K562 (cell line): ENCODE measurements at regions not wholly inside any gene's neighbourhood (a gene's known extent, or its start where the extent isn't known, plus 50 kb on each side); places are given as distances from the start of the nearest gene placed in this dataset.

ENCODE experiments used
- ATAC-seq: fragments of 200-7000 bp; cut with Tn5 transposase; 3 replicates; pipeline ENCODE4 v1.9.1; 2020; ENCODE audit warnings: moderate library complexity
- BruUV-seq: library from RNA; stranded (reverse); fragments of 400-500 nt; replicated peaks from 2 replicates; lab custom pipeline; 2021; lab: Mats Ljungman, UMichigan
- CTCF ChIA-PET: fragments of 300-600 bp; formaldehyde crosslinking; extraction: SDS; loops from one replicate; lab custom pipeline; 2021; ENCODE audit warnings: low intra/inter-chr PET ratio; lab: Yijun Ruan, JAX
- POLR2A ChIA-PET: fragments of 300-600, 350-650 bp; sonication (Branson Sonifier 250); formaldehyde crosslinking; extraction: SDS; loops from one replicate; lab custom pipeline; 2021; ENCODE audit warnings: antibody characterized with exemption, inconsistent platforms; lab: Yijun Ruan, JAX
- DNase-seq, 4 experiments: peaks; one replicate each; pipeline versions ENCODE4 v3.0.0 to v3.0.0-alpha.2; 2011 to 2018; ENCODE audit warnings: low spot score in 3 of 4, mixed read lengths in 3 of 4; ENCODE audit errors: extremely low read depth in 1 of 4
- FAIRE-seq: peaks from 2 replicates; lab custom pipeline; 2011; peaks lifted over from hg19 to GRCh38; lab: Jason Lieb, UNC
- H2AFZ ChIP-seq: 2 replicates; pipeline ENCODE4 v1.6.0; 2011; ENCODE audit warnings: low read depth, low read length, control low read depth, inconsistent platforms
- H3K27ac ChIP-seq: fragments of 200-600 bp; 3 replicates; pipeline ENCODE4 v1.8.0; 2011; ENCODE audit warnings: low read depth, mild to moderate bottlenecking, control low read depth, inconsistent platforms, low read length, moderate library complexity, mixed read lengths; ENCODE audit errors: extremely low read depth
- H3K27me3 ChIP-seq, 2 experiments: fragments of 300-600 bp in 1 of 2; 2 replicates in 1 of 2; 3 replicates in 1 of 2; pipeline versions ENCODE4 v1.6.0 to v1.8.0; 2011; ENCODE audit warnings: inconsistent platforms in 2 of 2, low read length in 2 of 2, mild to moderate bottlenecking in 1 of 2, mixed read lengths in 1 of 2, moderate library complexity in 1 of 2; ENCODE audit not compliant: control insufficient read depth in 2 of 2, insufficient read depth in 2 of 2
- H3K36me3 ChIP-seq: fragments of 300-600 bp; 3 replicates; pipeline ENCODE4 v1.8.0; 2011; ENCODE audit warnings: mild to moderate bottlenecking, low read length, inconsistent platforms; ENCODE audit not compliant: control insufficient read depth, insufficient read depth
- H3K4me1 ChIP-seq, 2 experiments: fragments of 200-600 bp in 1 of 2; replicated peaks in 1 of 2; 2 replicates in 1 of 2; 3 replicates in 1 of 2; pipeline versions ENCODE4 v1.5.1 to v1.8.0; 2011; ENCODE audit warnings: inconsistent platforms in 2 of 2, low read length in 2 of 2, mild to moderate bottlenecking in 1 of 2, mixed read lengths in 1 of 2, moderate library complexity in 1 of 2; ENCODE audit not compliant: control insufficient read depth in 2 of 2, insufficient read depth in 2 of 2
- H3K4me2 ChIP-seq: 2 replicates; pipeline ENCODE4 v1.6.1; 2011; ENCODE audit warnings: low read length, control low read depth, inconsistent platforms, mixed read lengths; ENCODE audit not compliant: insufficient read depth
- H3K4me3 ChIP-seq: fragments of 200-600 bp; sonication (generic), shearing (Covaris generic); 2 replicates; pipeline ENCODE4 v1.5.1; 2016; ENCODE audit warnings: control low read depth, inconsistent platforms
- H3K79me2 ChIP-seq: fragments of 200-600 bp; 3 replicates; pipeline ENCODE4 v1.8.0; 2011; ENCODE audit warnings: low read length, inconsistent platforms; ENCODE audit not compliant: control insufficient read depth, insufficient read depth
- H3K9ac ChIP-seq, 2 experiments: 2 replicates each; pipeline versions ENCODE4 v1.6.0 to v1.6.1; 2011; ENCODE audit warnings: low read depth in 2 of 2, low read length in 2 of 2, control low read depth in 1 of 2, inconsistent platforms in 1 of 2, mild to moderate bottlenecking in 1 of 2, mixed read lengths in 1 of 2; ENCODE audit not compliant: insufficient read depth in 1 of 2
- H3K9me1 ChIP-seq: one replicate; pipeline ENCODE4 v1.6.0; 2011; ENCODE audit warnings: inconsistent platforms, mild to moderate bottlenecking, low read length, moderate library complexity; ENCODE audit not compliant: control insufficient read depth, insufficient read depth
- H3K9me3 ChIP-seq: replicated peaks from 2 replicates; pipeline ENCODE4 v1.5.1; 2011; ENCODE audit warnings: low read depth, low read length, inconsistent platforms; ENCODE audit not compliant: control insufficient read depth, insufficient read depth
- H4K20me1 ChIP-seq: replicated peaks from 2 replicates; pipeline ENCODE4 v1.6.1; 2011; ENCODE audit warnings: low read length, inconsistent platforms, mixed read lengths; ENCODE audit not compliant: control insufficient read depth, insufficient read depth
- AFF4 ChIP-seq: sonication (generic); formaldehyde crosslinking; IDR thresholded peaks from 2 replicates; pipeline ENCODE4 v1.8.0; 2023; ENCODE audit warnings: mild to moderate bottlenecking, missing genetic modification reagents
- CC2D1A ChIP-seq: fragments of 450-650 bp; IDR thresholded peaks from 2 replicates; pipeline ENCODE4 v1.6.1; 2017; ENCODE audit warnings: mild to moderate bottlenecking
- CXXC5 ChIP-seq: fragments of 250-450 bp; sonication (Bioruptor Pico); IDR thresholded peaks from 2 replicates; pipeline ENCODE4 v1.8.0; 2022; ENCODE audit warnings: inconsistent platforms, mild to moderate bottlenecking, moderate library complexity
- HDAC3 ChIP-seq: fragments of 450-650 bp; IDR thresholded peaks from 2 replicates; pipeline ENCODE4 v1.6.1; 2018; ENCODE audit warnings: borderline replicate concordance, mild to moderate bottlenecking, moderate library complexity; ENCODE audit not compliant: partially characterized antibody
- MCM7 ChIP-seq, 2 experiments: fragments of 450-650 bp; IDR thresholded peaks; 2 replicates each; pipeline ENCODE4 v1.6.1; 2016 to 2018
- MYC ChIP-seq, 2 experiments: fragments of 250-450 bp in 1 of 2; sonication (Bioruptor Pico) in 1 of 2; IDR thresholded peaks; 2 replicates each; pipeline versions ENCODE4 v1.5.1 to v1.6.1; 2012 to 2021; ENCODE audit warnings: low read depth in 2 of 2, borderline replicate concordance in 1 of 2, improper control_type of control experiment in 1 of 2, low read length in 1 of 2, mild to moderate bottlenecking in 1 of 2, moderate library complexity in 1 of 2
- SNRNP70 ChIP-seq: fragments of 200-400 bp; formaldehyde crosslinking; optimal IDR thresholded peaks from 2 replicates; pipeline ENCODE3; 2017; ENCODE audit warnings: low read depth, low read length
- SPI1 ChIP-seq: IDR thresholded peaks from 2 replicates; pipeline ENCODE4 v1.6.1; 2011; ENCODE audit warnings: low read depth, low read length, control low read depth, borderline replicate concordance
- ZNF239 ChIP-seq: fragments of 250-450 bp; sonication (Bioruptor Pico); IDR thresholded peaks from 2 replicates; pipeline ENCODE4 v1.4.0; 2020; ENCODE audit warnings: mild to moderate bottlenecking
- ZNF282 ChIP-seq: sonication (generic); formaldehyde crosslinking; IDR thresholded peaks from 2 replicates; pipeline ENCODE4 v1.8.1; 2023; ENCODE audit warnings: missing genetic modification reagents
- ZNF830 ChIP-seq: fragments of 250-450 bp; sonication (Bioruptor Pico); IDR thresholded peaks from 2 replicates; pipeline ENCODE4 v1.5.0; 2021; ENCODE audit warnings: mild to moderate bottlenecking
- WGBS: fragments of 100-300 bp; shearing (Covaris generic); methylation state at CpG from one replicate; pipeline ENCODE4 v1.1.6; 2016; ENCODE audit warnings: low coverage, mixed read lengths; ENCODE audit not compliant: insufficient coverage; ENCODE audit errors: missing lambda C conversion rate; 5-methylcytosine and 5-hydroxymethylcytosine counted together
- in situ Hi-C: fragments of 300-500 bp; cut with MboI; formaldehyde crosslinking; loops from 4 replicates; pipeline ENCODE4 v1.15.0; 2018; ENCODE audit warnings: inconsistent platforms, mixed read lengths
- intact Hi-C: fragments of 100-400 bp; cut with micrococcal nuclease; formaldehyde crosslinking; loops from 2 replicates; pipeline ENCODE4 v1.14.2; 2022
- TF ChIP-seq, protein P1 (sequence below): sonication (generic); formaldehyde crosslinking; IDR thresholded peaks from 2 replicates; pipeline ENCODE4 v1.8.0; 2023; ENCODE audit warnings: missing genetic modification reagents, mild to moderate bottlenecking, borderline replicate concordance
- TF ChIP-seq, protein P2 (sequence below): fragments of 450-650 bp; IDR thresholded peaks from 2 replicates; pipeline ENCODE4 v1.6.1; 2016; ENCODE audit warnings: antibody characterized with exemption

DNA sequence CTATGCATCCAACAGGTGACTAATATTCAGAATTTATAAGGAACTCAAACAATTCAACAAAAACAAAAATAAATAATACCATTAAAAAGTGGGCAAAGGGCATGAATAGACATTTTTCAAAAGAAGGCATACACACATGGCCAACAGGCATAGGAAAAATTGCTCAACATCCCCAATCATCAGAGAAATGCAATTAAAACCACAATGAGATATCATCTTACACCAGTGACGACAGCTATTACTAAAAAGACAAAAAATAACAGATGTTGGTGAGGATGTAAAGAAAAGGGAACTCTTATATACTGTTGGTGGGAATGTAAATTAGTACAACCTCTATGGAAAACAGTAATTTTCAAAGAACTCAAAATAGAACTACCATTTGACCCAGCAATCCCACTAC is 250.4 kb upstream of the N4BP1 start:
- Histone ChIP-seq H3K9ac (no peak overlapping the region), H4K20me1 (no peaks in the 10 kb centered on the region; the same call in 1 of the 2 replicates), H3K4me3 (no peak overlapping the region), H3K9me1 (no peaks in the 10 kb centered on the region), H3K27me3 (no peaks in the 10 kb centered on the region), H2AFZ (no peak overlapping the region), H3K27ac (no peak overlapping the region), H3K36me3 (no peaks in the 10 kb centered on the region), H3K4me2 (no peak overlapping the region), H3K4me1 (no peaks in the 10 kb centered on the region), H3K9me3 (no peaks in the 10 kb centered on the region), H3K79me2 (no peaks in the 10 kb centered on the region)
- POLR2A ChIA-PET = no interaction called here
- in situ Hi-C loops (no loop called here), intact Hi-C loops (loop anchor here (5.0 kb wide), 1 partner anchor 492 kb away; no protein-coding TSS in a partner anchor)
- BruUV-seq = no TSS peak
- ATAC-seq (no peak), DNase-seq (no peak), FAIRE-seq (no peak)
- CTCF ChIA-PET = no interaction called here
- WGBS = 0% methylated on average over 1 of the region's 1 CpG
- TF ChIP-seq CC2D1A (no peak), MYC (IDR thresholded peaks at IDR 0.05; ENCODE audit: low read depth, low read length) (no peak), MYC (CRISPR knock-in tag; IDR thresholded peaks at IDR 0.05; ENCODE audit: borderline replicate concordance, low read depth) (no peak), AFF4 (CRISPR knock-in tag) (no peak), SNRNP70 (no peak), MCM7 (IDR thresholded peaks at IDR 0.05) (no peak), SPI1 (no peak), ZNF282 (CRISPR knock-in tag) (no peak), ZNF830 (CRISPR knock-in tag) (no peak), ZNF239 (CRISPR knock-in tag) (no peak), CXXC5 (CRISPR knock-in tag) (no peak), HDAC3 (no peak)
- TF ChIP-seq, protein P1, sequence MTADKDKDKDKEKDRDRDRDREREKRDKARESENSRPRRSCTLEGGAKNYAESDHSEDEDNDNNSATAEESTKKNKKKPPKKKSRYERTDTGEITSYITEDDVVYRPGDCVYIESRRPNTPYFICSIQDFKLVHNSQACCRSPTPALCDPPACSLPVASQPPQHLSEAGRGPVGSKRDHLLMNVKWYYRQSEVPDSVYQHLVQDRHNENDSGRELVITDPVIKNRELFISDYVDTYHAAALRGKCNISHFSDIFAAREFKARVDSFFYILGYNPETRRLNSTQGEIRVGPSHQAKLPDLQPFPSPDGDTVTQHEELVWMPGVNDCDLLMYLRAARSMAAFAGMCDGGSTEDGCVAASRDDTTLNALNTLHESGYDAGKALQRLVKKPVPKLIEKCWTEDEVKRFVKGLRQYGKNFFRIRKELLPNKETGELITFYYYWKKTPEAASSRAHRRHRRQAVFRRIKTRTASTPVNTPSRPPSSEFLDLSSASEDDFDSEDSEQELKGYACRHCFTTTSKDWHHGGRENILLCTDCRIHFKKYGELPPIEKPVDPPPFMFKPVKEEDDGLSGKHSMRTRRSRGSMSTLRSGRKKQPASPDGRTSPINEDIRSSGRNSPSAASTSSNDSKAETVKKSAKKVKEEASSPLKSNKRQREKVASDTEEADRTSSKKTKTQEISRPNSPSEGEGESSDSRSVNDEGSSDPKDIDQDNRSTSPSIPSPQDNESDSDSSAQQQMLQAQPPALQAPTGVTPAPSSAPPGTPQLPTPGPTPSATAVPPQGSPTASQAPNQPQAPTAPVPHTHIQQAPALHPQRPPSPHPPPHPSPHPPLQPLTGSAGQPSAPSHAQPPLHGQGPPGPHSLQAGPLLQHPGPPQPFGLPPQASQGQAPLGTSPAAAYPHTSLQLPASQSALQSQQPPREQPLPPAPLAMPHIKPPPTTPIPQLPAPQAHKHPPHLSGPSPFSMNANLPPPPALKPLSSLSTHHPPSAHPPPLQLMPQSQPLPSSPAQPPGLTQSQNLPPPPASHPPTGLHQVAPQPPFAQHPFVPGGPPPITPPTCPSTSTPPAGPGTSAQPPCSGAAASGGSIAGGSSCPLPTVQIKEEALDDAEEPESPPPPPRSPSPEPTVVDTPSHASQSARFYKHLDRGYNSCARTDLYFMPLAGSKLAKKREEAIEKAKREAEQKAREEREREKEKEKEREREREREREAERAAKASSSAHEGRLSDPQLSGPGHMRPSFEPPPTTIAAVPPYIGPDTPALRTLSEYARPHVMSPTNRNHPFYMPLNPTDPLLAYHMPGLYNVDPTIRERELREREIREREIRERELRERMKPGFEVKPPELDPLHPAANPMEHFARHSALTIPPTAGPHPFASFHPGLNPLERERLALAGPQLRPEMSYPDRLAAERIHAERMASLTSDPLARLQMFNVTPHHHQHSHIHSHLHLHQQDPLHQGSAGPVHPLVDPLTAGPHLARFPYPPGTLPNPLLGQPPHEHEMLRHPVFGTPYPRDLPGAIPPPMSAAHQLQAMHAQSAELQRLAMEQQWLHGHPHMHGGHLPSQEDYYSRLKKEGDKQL = no peak
- TF ChIP-seq, protein P2, sequence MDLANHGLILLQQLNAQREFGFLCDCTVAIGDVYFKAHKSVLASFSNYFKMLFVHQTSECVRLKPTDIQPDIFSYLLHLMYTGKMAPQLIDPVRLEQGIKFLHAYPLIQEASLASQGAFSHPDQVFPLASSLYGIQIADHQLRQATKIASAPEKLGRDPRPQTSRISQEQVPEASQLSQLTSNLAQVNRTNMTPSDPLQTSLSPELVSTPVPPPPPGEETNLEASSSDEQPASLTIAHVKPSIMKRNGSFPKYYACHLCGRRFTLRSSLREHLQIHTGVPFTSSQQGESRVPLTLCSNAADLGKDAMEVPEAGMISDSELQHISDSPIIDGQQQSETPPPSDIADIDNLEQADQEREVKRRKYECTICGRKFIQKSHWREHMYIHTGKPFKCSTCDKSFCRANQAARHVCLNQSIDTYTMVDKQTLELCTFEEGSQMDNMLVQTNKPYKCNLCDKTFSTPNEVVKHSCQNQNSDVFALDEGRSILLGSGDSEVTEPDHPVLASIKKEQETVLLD = no peak
